ENCODE measurements at regions not wholly inside any gene's neighbourhood (a gene's known extent, or its start where the extent isn't known, plus 50 kb on each side); places are given as distances from the start of the nearest gene placed in this dataset.

DNA sequence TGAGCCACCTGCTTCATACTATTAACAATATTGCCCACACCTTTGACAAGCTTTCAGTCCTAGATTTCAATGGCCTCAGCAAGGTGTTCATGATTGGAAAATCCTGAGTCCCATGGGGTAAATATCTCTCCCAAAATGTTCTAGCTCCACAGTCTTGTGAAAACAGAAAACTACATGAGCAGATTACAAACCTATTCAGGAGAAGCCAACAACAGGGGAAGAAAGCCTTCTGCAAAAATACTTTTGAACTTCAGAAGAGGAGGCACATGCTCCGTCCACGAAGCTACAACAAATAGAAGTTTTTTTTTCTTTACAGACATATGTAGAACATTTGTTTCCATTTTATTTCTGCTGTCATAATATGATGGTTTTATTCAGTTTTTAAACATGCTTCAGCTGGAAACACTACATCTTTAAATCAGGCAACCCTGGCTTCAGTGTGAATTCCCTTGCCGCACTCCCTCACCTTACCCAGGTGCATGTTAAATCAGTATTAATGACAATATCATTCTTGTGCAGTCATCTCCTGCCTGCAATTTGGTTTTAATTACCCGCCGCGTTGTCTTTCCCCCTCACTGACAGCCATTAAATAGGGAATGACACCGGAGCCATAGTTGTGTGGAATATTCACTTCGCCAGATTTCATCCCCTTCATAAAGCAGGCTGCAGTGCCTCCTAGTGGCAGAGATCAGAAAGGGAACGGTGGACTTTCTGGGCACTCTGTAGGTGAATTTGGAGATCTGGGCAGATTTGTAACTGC lies 725.5 kb upstream of the ARRDC4 start:
- peak; percentile 51 for DNase-seq
- in situ Hi-C loops (cut with HindIII; ENCODE audit: low pct_ligation_motif_present, low sequenced_read_pairs): no loop called here

DNA sequence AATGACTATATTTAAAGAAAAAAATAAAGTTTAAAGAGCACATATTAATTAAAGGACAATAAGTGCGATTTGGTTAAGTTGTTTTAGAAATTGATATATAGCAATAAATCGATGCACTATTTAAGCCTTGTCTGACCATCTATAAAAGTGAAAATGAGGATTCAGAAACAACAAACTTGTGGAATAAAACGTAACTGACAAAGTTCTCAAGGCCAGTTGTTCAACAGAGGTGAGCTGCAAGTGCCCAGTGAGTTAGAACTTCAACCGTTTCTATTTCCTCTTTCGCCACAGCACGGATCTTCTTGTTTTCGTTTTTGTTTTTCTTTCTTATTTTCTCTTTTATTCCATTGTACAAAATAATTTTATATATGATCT lies 724.9 kb upstream of the ARRDC4 start:
- TF ChIP-seq, protein P1, sequence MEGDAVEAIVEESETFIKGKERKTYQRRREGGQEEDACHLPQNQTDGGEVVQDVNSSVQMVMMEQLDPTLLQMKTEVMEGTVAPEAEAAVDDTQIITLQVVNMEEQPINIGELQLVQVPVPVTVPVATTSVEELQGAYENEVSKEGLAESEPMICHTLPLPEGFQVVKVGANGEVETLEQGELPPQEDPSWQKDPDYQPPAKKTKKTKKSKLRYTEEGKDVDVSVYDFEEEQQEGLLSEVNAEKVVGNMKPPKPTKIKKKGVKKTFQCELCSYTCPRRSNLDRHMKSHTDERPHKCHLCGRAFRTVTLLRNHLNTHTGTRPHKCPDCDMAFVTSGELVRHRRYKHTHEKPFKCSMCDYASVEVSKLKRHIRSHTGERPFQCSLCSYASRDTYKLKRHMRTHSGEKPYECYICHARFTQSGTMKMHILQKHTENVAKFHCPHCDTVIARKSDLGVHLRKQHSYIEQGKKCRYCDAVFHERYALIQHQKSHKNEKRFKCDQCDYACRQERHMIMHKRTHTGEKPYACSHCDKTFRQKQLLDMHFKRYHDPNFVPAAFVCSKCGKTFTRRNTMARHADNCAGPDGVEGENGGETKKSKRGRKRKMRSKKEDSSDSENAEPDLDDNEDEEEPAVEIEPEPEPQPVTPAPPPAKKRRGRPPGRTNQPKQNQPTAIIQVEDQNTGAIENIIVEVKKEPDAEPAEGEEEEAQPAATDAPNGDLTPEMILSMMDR (IDR thresholded peaks at IDR 0.05; ENCODE audit: low read depth, low read length, missing control alignments): no peak

More for the DNA sequence above, 725.5 kb upstream of the ARRDC4 start:
- H3K27me3 ChIP-seq (replicated peaks): no peaks in the 10 kb centered on the region
- no peaks in the 10 kb centered on the region for H3K36me3 ChIP-seq (replicated peaks)
- no peak overlapping the region for H3K27ac ChIP-seq
- TF ChIP-seq, protein P1 (IDR thresholded peaks at IDR 0.05; ENCODE audit: low read depth, low read length, missing control alignments): peak; percentile 94
- H3K4me3 ChIP-seq (ENCODE audit: low read depth, low read length): peak overlapping the region; percentile 13

DNA sequence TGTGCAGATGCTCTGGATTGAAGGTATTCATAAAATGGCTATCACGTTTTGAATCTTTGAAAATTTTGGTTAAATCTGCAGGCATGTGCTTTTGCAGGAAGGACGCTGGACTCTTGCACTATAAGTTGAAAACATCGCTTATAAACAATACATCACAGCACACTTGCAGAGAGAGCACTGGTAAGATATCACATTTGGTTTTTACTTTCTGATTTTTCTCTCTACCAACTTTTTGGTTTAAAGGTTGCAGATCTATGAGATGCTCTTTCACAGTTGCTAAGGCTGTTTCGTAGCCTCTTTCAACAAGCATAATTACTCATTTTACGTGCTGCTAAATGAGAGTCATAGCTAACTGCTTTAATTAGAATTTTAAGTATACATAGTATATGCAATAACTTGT lies 724.4 kb upstream of the ARRDC4 start:
- Histone ChIP-seq H3K36me3 (replicated peaks) (no peaks in the 10 kb centered on the region), H3K4me3 (ENCODE audit: low read depth, low read length) (no peak overlapping the region), H3K27me3 (replicated peaks) (no peaks in the 10 kb centered on the region), H3K27ac (no peak overlapping the region)
- no peak for DNase-seq
- in situ Hi-C loops (cut with HindIII; ENCODE audit: low pct_ligation_motif_present, low sequenced_read_pairs): no loop called here
- TF ChIP-seq, protein P1 (IDR thresholded peaks at IDR 0.05; ENCODE audit: low read depth, low read length, missing control alignments): no peak

More for the DNA sequence above, 724.9 kb upstream of the ARRDC4 start:
- no peaks in the 10 kb centered on the region for H3K27me3 ChIP-seq (replicated peaks)
- in situ Hi-C loops (cut with HindIII; ENCODE audit: low pct_ligation_motif_present, low sequenced_read_pairs): no loop called here
- no peak overlapping the region for H3K27ac ChIP-seq
- peak overlapping the region; percentile 27 for H3K4me3 ChIP-seq (ENCODE audit: low read depth, low read length)
- H3K36me3 ChIP-seq (replicated peaks): no peaks in the 10 kb centered on the region
- DNase-seq: no peak

DNA sequence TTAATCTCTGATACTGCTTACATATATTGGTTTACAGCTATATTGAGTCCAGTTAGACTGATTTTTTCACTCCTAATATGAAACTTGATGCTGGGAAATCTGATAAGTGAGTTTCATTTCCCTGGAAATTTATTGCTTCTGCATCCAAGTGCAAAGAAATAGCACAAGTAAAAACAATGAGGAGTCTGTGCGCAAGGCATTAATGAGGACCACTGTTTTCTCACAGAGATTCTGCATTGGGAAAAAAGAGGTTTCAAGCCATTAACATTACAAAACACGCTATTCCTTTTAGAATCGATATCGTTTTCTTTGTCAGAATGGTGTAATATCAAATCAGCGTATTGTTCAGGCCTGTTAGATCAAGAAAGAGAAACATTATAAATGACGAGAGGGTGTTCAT lies 723.3 kb upstream of the ARRDC4 start:
- no peak for DNase-seq
- TF ChIP-seq, protein P1 (IDR thresholded peaks at IDR 0.05; ENCODE audit: low read depth, low read length, missing control alignments): no peak

DNA sequence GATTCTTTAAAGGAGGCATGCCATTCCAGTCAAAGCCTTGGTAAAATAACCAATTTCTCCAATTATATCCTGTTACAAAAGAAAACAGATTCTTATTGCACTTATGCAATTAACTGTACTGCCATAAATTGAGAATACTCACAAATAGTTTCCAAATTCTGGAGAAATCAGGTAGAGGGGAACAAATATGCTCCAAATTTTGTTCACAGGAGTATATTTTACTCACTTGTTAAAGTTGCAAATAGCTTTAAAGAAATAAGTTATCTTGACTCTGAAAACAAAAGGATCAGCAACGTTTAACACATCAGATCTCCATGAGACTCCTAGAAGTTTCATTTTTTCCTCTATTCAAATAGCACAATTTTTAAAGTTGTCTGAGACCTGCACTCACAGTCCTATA lies 712.1 kb upstream of the ARRDC4 start:
- Histone ChIP-seq H3K27ac (no peak overlapping the region), H3K27me3 (replicated peaks) (no peaks in the 10 kb centered on the region), H3K36me3 (replicated peaks) (no peaks in the 10 kb centered on the region), H3K4me3 (ENCODE audit: low read depth, low read length) (no peak overlapping the region)
- TF ChIP-seq, protein P1 (IDR thresholded peaks at IDR 0.05; ENCODE audit: low read depth, low read length, missing control alignments): no peak
- no peak for DNase-seq
- in situ Hi-C loops (cut with HindIII; ENCODE audit: low pct_ligation_motif_present, low sequenced_read_pairs): no loop called here

More for the DNA sequence above, 723.3 kb upstream of the ARRDC4 start:
- Histone ChIP-seq H3K27me3 (replicated peaks) (no peaks in the 10 kb centered on the region), H3K27ac (no peak overlapping the region), H3K36me3 (replicated peaks) (no peaks in the 10 kb centered on the region), H3K4me3 (ENCODE audit: low read depth, low read length) (no peak overlapping the region)
- in situ Hi-C loops (cut with HindIII; ENCODE audit: low pct_ligation_motif_present, low sequenced_read_pairs): no loop called here

DNA sequence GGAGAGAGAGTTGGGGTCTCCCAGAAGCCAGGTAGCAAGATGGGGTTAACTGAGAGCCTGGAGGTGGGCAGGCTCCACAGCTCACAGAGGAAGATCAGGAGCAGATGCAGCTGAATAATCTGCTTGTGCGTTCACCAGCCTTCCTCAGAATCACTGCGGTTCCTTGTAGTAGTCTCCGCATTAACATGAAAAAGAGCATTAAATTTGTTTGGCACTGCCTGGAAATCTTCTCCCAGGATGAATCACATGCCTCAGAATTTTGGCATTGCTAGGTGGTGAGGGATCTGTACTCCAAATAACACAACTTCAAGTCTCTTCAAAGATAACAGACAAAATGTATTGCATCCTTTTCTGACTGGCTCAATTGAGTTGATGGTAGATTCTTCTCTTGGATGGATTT lies 700.6 kb upstream of the ARRDC4 start:
- Histone ChIP-seq H3K36me3 (replicated peaks) (no peaks in the 10 kb centered on the region), H3K27ac (no peak overlapping the region), H3K4me3 (ENCODE audit: low read depth, low read length) (no peak overlapping the region), H3K27me3 (replicated peaks) (no peaks in the 10 kb centered on the region)
- in situ Hi-C loops (cut with HindIII; ENCODE audit: low pct_ligation_motif_present, low sequenced_read_pairs): no loop called here
- no peak for DNase-seq
- TF ChIP-seq, protein P1 (IDR thresholded peaks at IDR 0.05; ENCODE audit: low read depth, low read length, missing control alignments): no peak

Measured in brain microvascular endothelial cell (primary cell).